ES-I3 (cell line): ENCODE measurements at regions not wholly inside any gene's neighbourhood (a gene's known extent, or its start where the extent isn't known, plus 50 kb on each side); places are given as distances from the start of the nearest gene placed in this dataset.
"Not testable (repeated sequence)": the region's sequence is repeated elsewhere in the genome, so short reads cannot be mapped to it uniquely, and the experiment has no call there.

ENCODE experiments used
- H3K36me3 ChIP-seq: 2 replicates; pipeline ENCODE4 v1.6.1; 2013; ENCODE audit warnings: mild to moderate bottlenecking, low read length, control low read depth, moderate library complexity; ENCODE audit not compliant: insufficient read depth
- H3K4me1 ChIP-seq: 2 replicates; pipeline ENCODE4 v1.6.1; 2013; ENCODE audit warnings: mild to moderate bottlenecking, control low read depth, low read length; ENCODE audit not compliant: insufficient read depth
- H3K9ac ChIP-seq: 2 replicates; pipeline ENCODE4 v1.6.1; 2013; ENCODE audit warnings: low read depth, mild to moderate bottlenecking, low read length, moderate library complexity
- H3K9me3 ChIP-seq: 2 replicates; pipeline ENCODE4 v1.6.1; 2013; ENCODE audit warnings: mild to moderate bottlenecking, low read length, moderate library complexity; ENCODE audit not compliant: control insufficient read depth, insufficient read depth

DNA sequence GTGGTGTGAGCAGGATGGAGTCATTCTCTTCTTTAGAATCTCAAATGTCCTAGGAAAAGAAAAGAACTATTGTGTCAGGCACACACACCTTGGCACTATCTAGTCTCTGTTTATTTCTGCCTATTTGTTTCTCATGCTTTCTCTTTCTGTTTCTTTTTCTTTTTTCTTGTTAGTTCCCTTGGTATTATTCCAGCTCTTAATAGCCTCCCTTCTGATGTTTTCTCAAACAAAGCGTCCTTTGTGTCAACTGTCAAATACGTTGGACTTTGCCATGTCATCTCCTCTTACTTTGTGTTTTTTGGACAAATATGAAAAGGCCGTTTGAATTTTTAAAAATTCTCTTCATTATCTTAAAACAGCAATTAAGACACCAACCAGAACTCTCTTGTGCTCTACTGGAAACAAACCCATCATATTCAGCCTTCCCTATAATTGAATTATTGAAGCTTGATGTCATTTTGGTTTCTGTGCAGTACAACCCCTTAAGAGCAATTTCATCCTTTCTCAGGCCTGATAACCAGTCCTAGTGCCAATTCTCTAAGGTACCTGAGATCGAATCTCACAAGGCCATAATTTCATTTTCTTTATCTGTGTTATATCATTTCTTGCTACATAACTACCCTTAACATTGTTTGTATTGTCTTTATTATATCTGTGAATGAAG, 497.8 kb upstream of the NRP1 start:
- Histone ChIP-seq H3K9me3 (0 out of 2 replicates have a peak, but pooled peaks cover 1% of the 10 kb centered on the region), H3K9ac (no peak overlapping the region), H3K36me3 (no peaks in the 10 kb centered on the region), H3K4me1 (no peaks in the 10 kb centered on the region; the same call in 1 of the 2 replicates)

DNA sequence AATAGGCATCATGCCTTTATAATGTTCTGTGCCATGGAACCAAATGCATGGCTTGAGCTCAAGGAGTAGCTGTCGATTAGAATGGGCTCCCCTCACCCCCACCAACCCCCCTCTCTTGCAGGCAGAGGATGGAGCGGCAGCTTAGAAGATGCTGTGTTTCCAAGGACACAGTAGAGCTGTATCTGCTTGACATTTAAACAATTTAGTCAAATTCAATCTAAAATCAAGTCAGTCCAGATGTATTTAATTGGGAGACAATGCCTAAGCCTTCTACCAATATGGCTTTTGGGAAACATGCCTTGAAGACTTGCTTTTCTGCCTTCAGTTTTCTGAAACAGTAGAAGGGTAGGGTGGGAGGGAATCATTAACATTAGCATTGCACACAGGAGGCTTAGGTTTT, 497.1 kb upstream of the NRP1 start:
- Histone ChIP-seq H3K9me3 (no peaks in the 10 kb centered on the region), H3K36me3 (no peaks in the 10 kb centered on the region), H3K9ac (no peak overlapping the region), H3K4me1 (no peaks in the 10 kb centered on the region; the same call in 1 of the 2 replicates)

DNA sequence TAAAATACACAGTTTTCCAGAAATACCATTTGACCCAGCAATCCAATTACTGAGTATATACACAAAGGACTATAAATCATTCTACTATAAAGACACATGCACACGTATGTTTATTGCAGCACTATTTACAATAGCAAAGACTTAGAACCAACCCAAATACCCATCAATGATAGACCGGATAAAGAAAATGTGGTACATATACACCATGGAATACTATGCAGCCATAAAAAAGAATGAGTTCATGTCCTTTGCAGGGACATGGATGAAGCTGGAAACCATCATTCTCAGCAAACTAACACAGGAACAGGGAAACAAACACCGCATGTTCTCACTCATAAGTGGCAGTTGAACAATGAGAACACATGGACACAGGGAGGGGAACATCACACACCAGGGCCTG, 495.4 kb upstream of the NRP1 start:
- not testable (repeated sequence) for H3K36me3 ChIP-seq, H3K4me1 ChIP-seq, H3K9me3 ChIP-seq

DNA sequence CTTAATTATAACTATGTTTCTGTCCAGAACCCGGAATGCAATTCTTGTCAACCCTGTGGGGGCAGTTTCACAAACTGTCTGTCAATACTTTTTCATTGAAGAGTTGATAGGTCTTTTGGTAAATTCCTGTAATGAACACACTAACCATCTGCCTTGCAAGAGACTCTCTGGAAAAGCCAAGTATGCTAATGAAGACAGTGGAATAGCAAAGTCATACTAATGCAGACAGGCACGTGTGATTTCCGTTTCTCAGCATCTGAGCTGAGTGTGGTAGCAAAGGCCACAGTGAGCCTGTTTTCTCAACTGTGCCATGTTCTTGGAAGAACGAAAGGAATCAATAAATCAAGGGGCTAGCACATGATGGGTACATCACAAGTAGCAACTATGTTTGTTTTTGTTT, 494.1 kb upstream of the NRP1 start:
- no peaks in the 10 kb centered on the region for H3K36me3 ChIP-seq
- no peaks in the 10 kb centered on the region; the same call in 1 of the 2 replicates for H3K4me1 ChIP-seq
- no peak overlapping the region for H3K9ac ChIP-seq
- no peaks in the 10 kb centered on the region for H3K9me3 ChIP-seq

More for the DNA sequence above, 495.4 kb upstream of the NRP1 start:
- H3K9ac ChIP-seq, result not testable (repeated sequence)

DNA sequence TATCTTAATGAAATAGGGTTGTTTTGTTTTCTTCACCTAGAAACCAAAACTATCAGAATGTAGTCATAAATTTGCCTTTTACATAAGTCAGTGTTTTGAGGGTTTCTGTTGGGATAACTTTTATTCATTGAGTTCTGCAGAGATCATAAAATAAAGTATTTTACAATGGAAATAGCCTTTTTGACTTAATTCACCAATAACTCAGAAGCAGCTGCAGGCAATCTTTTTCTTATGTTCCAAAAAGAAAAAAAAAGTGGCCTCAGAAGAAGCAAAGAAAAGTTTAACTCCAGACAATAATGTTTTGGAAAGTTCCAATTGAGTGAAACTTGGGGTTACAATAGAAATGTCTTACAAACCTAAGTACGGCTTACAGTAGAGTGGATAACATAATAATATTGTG, 491.7 kb upstream of the NRP1 start:
- no peaks in the 10 kb centered on the region for H3K36me3 ChIP-seq
- no peaks in the 10 kb centered on the region; the same call in 1 of the 2 replicates for H3K4me1 ChIP-seq
- H3K9ac ChIP-seq, result no peak overlapping the region
- no peaks in the 10 kb centered on the region for H3K9me3 ChIP-seq

DNA sequence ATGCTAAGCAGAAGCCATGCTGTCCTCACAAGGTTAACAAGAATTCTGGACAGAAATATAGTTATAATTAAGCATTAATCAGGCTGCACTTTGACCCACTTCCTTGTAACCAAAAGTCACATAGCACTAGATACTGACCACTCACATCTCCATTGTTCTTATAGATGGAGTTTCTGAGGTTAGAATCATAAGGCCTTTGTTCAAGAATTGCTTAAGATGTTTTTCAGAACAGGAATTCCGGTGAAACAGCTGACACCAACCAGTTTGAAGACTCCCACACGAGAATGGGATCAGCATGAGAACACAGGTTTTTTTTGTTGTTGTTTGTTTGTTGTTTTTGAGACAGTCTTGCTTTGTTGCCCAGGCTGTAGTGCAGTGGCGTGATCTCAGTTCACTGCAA, 488.3 kb upstream of the NRP1 start:
- H3K9me3 ChIP-seq, result no peaks in the 10 kb centered on the region

DNA sequence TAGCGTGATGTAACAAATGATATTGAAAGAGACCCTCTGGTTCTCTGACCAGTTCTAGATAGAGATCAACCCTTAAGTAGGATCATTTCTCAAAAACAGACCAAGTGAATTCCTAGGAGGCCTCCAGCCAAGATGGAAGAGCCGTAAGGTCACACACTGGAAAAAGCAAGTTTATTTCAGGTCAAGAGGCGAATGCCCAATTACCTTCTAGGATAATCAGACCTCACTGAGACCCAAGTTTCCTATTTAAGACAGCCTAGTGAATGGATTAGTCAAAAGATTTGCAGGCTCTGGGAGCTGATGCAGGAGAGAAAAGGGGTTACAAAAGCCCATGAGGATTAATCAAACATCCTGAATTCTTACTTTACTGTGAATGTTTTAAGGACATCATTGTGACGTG, 486.1 kb upstream of the NRP1 start:
- Histone ChIP-seq H3K36me3 (no peaks in the 10 kb centered on the region), H3K9ac (no peak overlapping the region), H3K9me3 (no peaks in the 10 kb centered on the region), H3K4me1 (no peaks in the 10 kb centered on the region)

More for the DNA sequence above, 488.3 kb upstream of the NRP1 start:
- Histone ChIP-seq H3K9ac (no peak overlapping the region), H3K4me1 (no peaks in the 10 kb centered on the region), H3K36me3 (no peaks in the 10 kb centered on the region)

DNA sequence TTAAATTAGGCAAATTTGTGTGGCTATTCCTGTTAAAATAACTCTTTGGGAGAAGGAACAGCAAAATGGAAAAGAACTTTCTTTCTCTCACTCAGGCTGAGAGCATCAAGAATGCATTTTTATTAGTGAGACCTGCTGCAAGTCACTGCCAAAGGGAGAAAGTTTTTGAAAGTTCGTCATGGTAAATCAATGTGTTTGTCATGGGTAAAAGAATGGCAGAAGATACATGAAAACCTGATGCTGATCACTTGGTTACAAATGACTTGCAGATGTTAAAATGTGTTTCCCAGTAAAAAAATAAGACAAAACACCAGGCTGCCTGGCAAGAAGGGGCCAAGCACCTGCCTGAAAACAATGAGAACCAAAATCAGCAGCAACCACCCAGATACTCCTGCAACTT, 484.7 kb upstream of the NRP1 start:
- Histone ChIP-seq H3K36me3 (no peaks in the 10 kb centered on the region), H3K4me1 (no peaks in the 10 kb centered on the region), H3K9me3 (no peaks in the 10 kb centered on the region), H3K9ac (no peak overlapping the region)

DNA sequence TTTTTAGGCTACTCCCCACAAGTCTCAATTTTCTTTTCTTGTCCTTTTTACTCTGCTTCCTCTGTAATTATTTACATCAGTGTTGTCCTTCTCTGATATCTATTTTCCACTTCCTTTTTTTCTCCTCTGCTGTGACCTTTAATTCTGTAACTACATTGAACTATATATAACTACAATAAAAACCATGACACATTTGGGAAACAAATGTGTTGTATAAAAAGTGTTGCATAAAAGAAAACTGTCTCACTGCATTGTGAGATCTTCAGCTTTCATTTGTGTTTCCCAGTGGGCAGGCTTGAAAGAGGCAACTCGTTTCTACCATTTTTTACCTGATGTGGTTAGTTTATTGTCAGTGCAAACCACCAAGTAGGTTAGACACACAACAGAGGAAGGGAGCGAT, 483.9 kb upstream of the NRP1 start:
- Histone ChIP-seq H3K9ac (no peak overlapping the region), H3K4me1 (no peaks in the 10 kb centered on the region), H3K9me3 (peaks cover 2% of the 10 kb centered on the region; the same call in 1 of the 2 replicates), H3K36me3 (0 out of 2 replicates have a peak, but pooled peaks cover 3% of the 10 kb centered on the region)

DNA sequence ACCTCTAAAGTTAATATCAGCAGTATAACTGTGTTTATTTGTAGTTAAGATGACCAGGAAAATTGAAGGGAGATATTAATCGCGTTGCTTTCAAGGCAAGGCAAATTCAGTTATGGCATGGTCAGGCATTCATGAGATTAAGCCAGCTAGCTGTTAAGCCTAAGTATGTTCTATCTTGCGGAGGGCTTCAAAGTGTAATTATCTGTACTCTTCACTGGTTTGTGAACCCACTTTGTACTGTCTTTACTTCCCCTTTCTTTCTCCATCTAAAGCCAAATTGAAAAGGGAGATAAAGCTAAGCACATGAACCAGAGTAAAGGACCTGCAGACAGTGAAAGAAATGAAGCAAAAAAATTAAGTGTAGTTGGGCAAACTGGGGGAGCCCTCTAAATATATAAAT, 483.1 kb upstream of the NRP1 start:
- Histone ChIP-seq H3K36me3 (0 out of 2 replicates have a peak, but pooled peaks cover 3% of the 10 kb centered on the region), H3K9ac (no peak overlapping the region), H3K9me3 (peaks cover 3% of the 10 kb centered on the region; the same call in 1 of the 2 replicates), H3K4me1 (no peaks in the 10 kb centered on the region)

DNA sequence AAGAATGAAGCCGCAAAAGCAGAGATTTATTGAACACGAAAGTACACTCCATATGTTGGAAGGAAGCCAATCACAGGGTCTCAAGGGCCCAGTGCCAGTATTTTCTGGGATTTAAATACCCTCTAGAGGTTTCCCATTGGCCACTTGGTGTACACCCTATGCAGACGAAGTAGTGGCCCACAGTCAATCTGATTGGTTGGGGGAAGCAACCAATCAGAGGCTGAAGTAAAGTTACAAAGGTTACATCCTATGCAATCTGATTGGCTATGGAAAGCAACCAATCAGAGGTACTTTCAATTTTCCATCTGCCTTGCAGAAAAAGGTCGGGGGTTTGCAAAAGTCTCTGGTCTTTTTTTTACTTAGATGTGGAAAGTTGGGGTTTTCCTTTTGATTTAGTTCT, 481.3 kb upstream of the NRP1 start:
- H3K9me3 ChIP-seq, result peaks cover 3% of the 10 kb centered on the region; the same call in 1 of the 2 replicates
- 0 out of 2 replicates have a peak, but pooled peaks cover 3% of the 10 kb centered on the region for H3K36me3 ChIP-seq
- no peaks in the 10 kb centered on the region for H3K4me1 ChIP-seq
- H3K9ac ChIP-seq, result no peak overlapping the region

DNA sequence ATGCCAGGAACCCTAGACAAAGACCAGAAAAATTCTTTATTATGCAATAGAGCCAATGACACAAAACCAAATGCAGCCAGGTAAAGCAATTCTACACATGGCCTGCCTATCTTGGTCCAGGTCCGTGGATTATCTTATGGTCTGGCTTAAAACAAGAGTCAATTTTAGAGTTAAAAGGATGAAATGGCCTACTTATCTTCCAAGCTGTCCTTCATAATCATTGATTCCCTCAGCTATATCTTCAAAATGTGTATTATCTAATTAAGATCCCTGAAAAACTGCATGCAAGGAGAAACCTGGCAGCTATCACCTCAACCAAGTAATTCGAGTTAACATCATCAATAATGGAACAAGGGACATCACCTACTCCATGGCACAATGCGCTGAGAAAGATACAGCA, 479.4 kb upstream of the NRP1 start:
- no peaks in the 10 kb centered on the region for H3K4me1 ChIP-seq
- H3K9ac ChIP-seq, result no peak overlapping the region
- 0 out of 2 replicates have a peak, but pooled peaks cover 3% of the 10 kb centered on the region for H3K36me3 ChIP-seq
- peaks cover 3% of the 10 kb centered on the region; the same call in 1 of the 2 replicates for H3K9me3 ChIP-seq

DNA sequence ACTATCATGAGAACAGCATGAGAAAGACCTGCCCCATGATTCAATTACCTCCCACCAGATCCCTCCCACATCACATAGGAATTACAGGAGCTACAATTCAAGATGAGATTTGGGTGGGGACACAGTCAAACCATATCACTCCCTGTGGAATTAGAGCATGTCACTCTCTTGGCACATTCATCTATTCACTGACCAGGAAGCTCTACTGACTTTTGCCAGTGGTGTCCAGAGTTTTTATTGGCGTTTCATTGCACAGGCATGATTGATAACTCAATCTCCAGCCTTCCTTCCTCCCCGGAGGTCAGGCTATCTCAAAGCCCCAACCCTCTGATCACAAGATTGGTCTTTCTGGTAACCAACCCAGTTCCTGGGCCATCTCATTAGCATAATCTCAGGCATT, 478.9 kb upstream of the NRP1 start:
- Histone ChIP-seq H3K4me1 (0 out of 2 replicates have a peak, but pooled peaks cover under 1% of the 10 kb centered on the region), H3K9me3 (peaks cover 3% of the 10 kb centered on the region; the same call in 1 of the 2 replicates), H3K36me3 (0 out of 2 replicates have a peak, but pooled peaks cover 3% of the 10 kb centered on the region)

DNA sequence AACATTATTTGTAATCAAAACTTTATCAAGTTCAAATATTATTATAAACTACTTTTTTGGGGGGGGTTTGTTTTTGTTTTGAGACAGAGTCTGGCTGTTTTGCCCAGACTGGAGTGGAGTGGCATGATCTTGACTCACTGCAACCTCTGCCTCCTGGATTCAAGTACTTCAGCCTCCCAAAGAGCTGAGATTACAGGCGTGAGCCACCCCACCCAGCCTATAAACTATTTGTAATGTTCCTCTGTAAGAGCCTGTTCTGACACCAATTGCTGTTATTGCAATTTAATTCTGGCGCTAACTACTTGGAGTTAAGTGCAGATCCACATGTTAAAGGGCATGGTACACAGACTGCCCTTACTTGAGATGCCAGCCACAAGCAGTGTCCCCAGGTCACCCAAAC, 478.1 kb upstream of the NRP1 start:
- 0 out of 2 replicates have a peak, but pooled peaks cover 3% of the 10 kb centered on the region for H3K36me3 ChIP-seq

More for the DNA sequence above, 478.9 kb upstream of the NRP1 start:
- H3K9ac ChIP-seq, result no peak overlapping the region

DNA sequence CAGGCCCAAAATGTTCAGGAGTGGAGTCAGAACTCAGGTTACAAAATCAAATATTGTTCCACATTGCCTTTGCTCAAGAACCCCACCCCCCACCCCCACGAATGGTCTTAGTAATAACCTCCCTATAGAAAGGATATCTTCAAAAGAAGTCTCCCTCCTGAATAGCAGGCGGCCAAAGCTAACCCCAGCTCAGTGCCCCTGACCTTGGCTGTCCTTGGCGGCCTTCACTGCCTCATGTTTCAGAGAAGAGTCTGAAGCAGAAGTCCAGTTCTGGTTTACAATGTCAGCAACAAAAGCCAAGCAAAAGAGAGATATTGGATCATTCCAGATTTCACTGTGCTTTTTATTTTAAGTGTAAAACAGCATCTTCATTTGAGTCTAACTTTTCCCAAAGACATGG, 476.5 kb upstream of the NRP1 start:
- Histone ChIP-seq H3K9ac (no peak overlapping the region), H3K36me3 (0 out of 2 replicates have a peak, but pooled peaks cover 3% of the 10 kb centered on the region), H3K4me1 (peaks cover 10% of the 10 kb centered on the region), H3K9me3 (peaks cover 3% of the 10 kb centered on the region; the same call in 1 of the 2 replicates)

More for the DNA sequence above, 478.1 kb upstream of the NRP1 start:
- H3K4me1 ChIP-seq, result peaks cover 9% of the 10 kb centered on the region
- H3K9me3 ChIP-seq, result peaks cover 3% of the 10 kb centered on the region; the same call in 1 of the 2 replicates
- H3K9ac ChIP-seq, result no peak overlapping the region
